HCT116 (cell line): ENCODE measurements at regions not wholly inside any gene's neighbourhood (a gene's known extent, or its start where the extent isn't known, plus 50 kb on each side); places are given as distances from the start of the nearest gene placed in this dataset.

Source experiments
- ATAC-seq: fragments of 200-7000 bp; cut with Tn5 transposase; 2 replicates; pipeline ENCODE4 v1.9.1; 2020; ENCODE audit warnings: mild to moderate bottlenecking, moderate library complexity
- BruUV-seq: library from RNA; stranded (reverse); fragments of 400-500 nt; replicated peaks from 2 replicates; lab custom pipeline; 2021; lab: Mats Ljungman, UMichigan
- CTCF ChIA-PET: fragments of 300-600 bp; sonication (Branson Sonifier 250); formaldehyde crosslinking; loops from one replicate; lab custom pipeline; 2021; ENCODE audit warnings: antibody characterized with exemption; lab: Charles Lee
- POLR2A ChIA-PET: fragments of 300-600, 350-600 bp; sonication (Branson Sonifier 250); formaldehyde crosslinking; loops from one replicate; lab custom pipeline; 2021; ENCODE audit warnings: antibody characterized with exemption; lab: Charles Lee
- RAD21 ChIA-PET, 2 experiments: fragments of 300-600 bp; sonication (Branson Sonifier 250); formaldehyde crosslinking; loops; one replicate each; lab custom pipeline; 2023; ENCODE audit warnings: low total read pairs in 2 of 2; ENCODE audit not compliant: uncharacterized antibody in 2 of 2, unreplicated experiment in 2 of 2, low non-redundant PET in 1 of 2; lab: Charles Lee
- DNase-seq: peaks from one replicate; pipeline ENCODE4 v3.0.0-alpha.2; 2010; ENCODE audit warnings: low read depth, low spot score
- H2AFZ ChIP-seq: fragments of 200-600 bp; shearing (Covaris generic), sonication (generic); 2 replicates; pipeline ENCODE4 v1.6.1; 2017; ENCODE audit warnings: low read depth, mixed run types, mixed read lengths, antibody characterized with exemption, low read length; ENCODE audit not compliant: poor library complexity, severe bottlenecking
- H3K27ac ChIP-seq: 2 replicates; pipeline ENCODE4 v1.5.1; 2012; ENCODE audit warnings: low read depth, low read length
- H3K27me3 ChIP-seq: fragments of 200-600 bp; sonication (generic); 2 replicates; pipeline ENCODE4 v1.6.1; 2016; ENCODE audit warnings: mixed run types, low read length, mixed read lengths; ENCODE audit not compliant: insufficient read depth
- H3K36me3 ChIP-seq, 2 experiments: fragments of 200-500 bp in 1 of 2; fragments of 200-600 bp in 1 of 2; sonication (Bioruptor generic) in 1 of 2; sonication (generic) in 1 of 2; 2 replicates each; pipeline versions ENCODE4 v1.5.1 to v1.6.1; 2014 to 2016; ENCODE audit warnings: low read length in 2 of 2, inconsistent platforms in 1 of 2, mixed read lengths in 1 of 2, mixed run types in 1 of 2; ENCODE audit not compliant: insufficient read depth in 2 of 2, control insufficient read depth in 1 of 2
- H3K4me1 ChIP-seq, 2 experiments: fragments of 200-600 bp in 1 of 2; sonication (generic) in 1 of 2; 2 replicates each; pipeline versions ENCODE4 v1.5.1 to v1.6.1; 2012 to 2017; ENCODE audit warnings: low read length in 2 of 2, inconsistent platforms in 1 of 2, mild to moderate bottlenecking in 1 of 2, mixed read lengths in 1 of 2, mixed run types in 1 of 2, moderate library complexity in 1 of 2; ENCODE audit not compliant: insufficient read depth in 2 of 2, control insufficient read depth in 1 of 2
- H3K4me2 ChIP-seq: fragments of 200-600 bp; sonication (generic); 2 replicates; pipeline ENCODE4 v1.6.1; 2017; ENCODE audit warnings: mixed run types, low read length, mixed read lengths
- H3K4me3 ChIP-seq, 2 experiments: fragments of 200-600 bp in 1 of 2; sonication (generic) in 1 of 2; replicated peaks in 1 of 2; 2 replicates each; pipeline ENCODE4 v1.5.1; 2011 to 2016; ENCODE audit warnings: low read length in 2 of 2, control low read depth in 1 of 2, low read depth in 1 of 2, mild to moderate bottlenecking in 1 of 2, mixed read lengths in 1 of 2, mixed run types in 1 of 2
- H3K79me2 ChIP-seq: fragments of 200-600 bp; sonication (generic); 2 replicates; pipeline ENCODE4 v1.6.1; 2017; ENCODE audit warnings: mild to moderate bottlenecking, mixed run types, low read length, moderate library complexity, mixed read lengths; ENCODE audit not compliant: insufficient read depth
- H3K9ac ChIP-seq: fragments of 200-600 bp; sonication (generic); 2 replicates; pipeline ENCODE4 v1.6.1; 2016; ENCODE audit warnings: low read length, mixed read lengths
- H3K9me2 ChIP-seq: fragments of 200-600 bp; sonication (generic), shearing (Covaris generic); 2 replicates; pipeline ENCODE4 v1.6.1; 2017; ENCODE audit warnings: mixed run types, mild to moderate bottlenecking, moderate library complexity; ENCODE audit not compliant: insufficient read depth
- H3K9me3 ChIP-seq, 2 experiments: fragments of 200-500 bp in 1 of 2; fragments of 200-600 bp in 1 of 2; sonication (Bioruptor generic) in 1 of 2; sonication (generic) in 1 of 2; 2 replicates each; pipeline ENCODE4 v1.6.1; 2014 to 2017; ENCODE audit warnings: low read length in 2 of 2, mixed read lengths in 2 of 2, inconsistent platforms in 1 of 2, low read depth in 1 of 2, mild to moderate bottlenecking in 1 of 2, mixed run types in 1 of 2, moderate library complexity in 1 of 2; ENCODE audit not compliant: control insufficient read depth in 1 of 2, insufficient read depth in 1 of 2
- H4K20me1 ChIP-seq: fragments of 200-600 bp; sonication (generic), shearing (Covaris generic); 2 replicates; pipeline ENCODE4 v1.6.1; 2017; ENCODE audit warnings: mixed run types, mild to moderate bottlenecking, moderate library complexity; ENCODE audit not compliant: insufficient read depth
- CBX3 ChIP-seq: IDR thresholded peaks from 2 replicates; pipeline ENCODE4 v1.6.1; 2012; ENCODE audit warnings: low read depth
- CEBPB ChIP-seq: IDR thresholded peaks from 2 replicates; pipeline ENCODE4 v1.6.1; 2012; ENCODE audit warnings: low read depth
- EGR1 ChIP-seq: IDR thresholded peaks from 2 replicates; pipeline ENCODE4 v1.6.1; 2012; ENCODE audit warnings: low read depth
- ELF1 ChIP-seq: IDR thresholded peaks from 2 replicates; pipeline ENCODE4 v1.6.1; 2012; ENCODE audit warnings: low read depth, borderline replicate concordance
- EZH2 ChIP-seq: fragments of 200-600 bp; sonication (generic); IDR thresholded peaks from 2 replicates; pipeline ENCODE4 v1.6.1; 2017; ENCODE audit warnings: antibody characterized with exemption, mixed run types
- POLR2AphosphoS5 ChIP-seq: IDR thresholded peaks from 2 replicates; pipeline ENCODE4 v1.6.1; 2011; ENCODE audit warnings: mild to moderate bottlenecking, low read depth, low read length, moderate library complexity
- SIN3A ChIP-seq: IDR thresholded peaks from 2 replicates; pipeline ENCODE4 v1.6.1; 2012; ENCODE audit warnings: low read depth
- SP1 ChIP-seq: IDR thresholded peaks from 2 replicates; pipeline ENCODE4 v1.6.1; 2012; ENCODE audit warnings: low read depth
- YY1 ChIP-seq: IDR thresholded peaks from 2 replicates; pipeline ENCODE4 v1.6.1; 2011; ENCODE audit warnings: low read length, low read depth, moderate library complexity, mild to moderate bottlenecking; ENCODE audit not compliant: insufficient replicate concordance; ENCODE audit errors: extremely low read depth
- ZNF274 ChIP-seq: fragments of 200-500 bp; sonication (Bioruptor generic); IDR thresholded peaks from 2 replicates; pipeline ENCODE4 v1.6.1; 2014; ENCODE audit warnings: mild to moderate bottlenecking, low read depth, low read length, inconsistent platforms
- intact Hi-C: fragments of 100-400 bp; cut with micrococcal nuclease; formaldehyde crosslinking; loops from 2 replicates; pipeline ENCODE4 v1.10.0; 2022
- TF ChIP-seq, protein P1 (sequence below): IDR thresholded peaks from 2 replicates; pipeline ENCODE4 v1.6.1; 2012
- TF ChIP-seq, protein P2 (sequence below): IDR thresholded peaks from 2 replicates; pipeline ENCODE4 v1.6.1; 2012; ENCODE audit warnings: low read depth

GRCh38 chr10:65618126-65618525 lies 1307.7 kb upstream of the LRRTM3 start:
- Histone ChIP-seq H3K9me3 (0 out of 4 replicates have a peak, but pooled peaks cover 0 to 4% of the 10 kb centered on the region in 2 experiments), H3K4me2 (no peak overlapping the region), H2AFZ (no peak overlapping the region), H3K27me3 (no peaks in the 10 kb centered on the region), H3K4me3 (no peak overlapping the region), H3K27ac (no peak overlapping the region), H4K20me1 (no peaks in the 10 kb centered on the region), H3K36me3 (peaks cover 0 to 7% of the 10 kb centered on the region in 2 experiments; a peak in 1 of 4 replicates), H3K9me2 (no peaks in the 10 kb centered on the region), H3K9ac (no peak overlapping the region), H3K4me1 (no peaks in the 10 kb centered on the region), H3K79me2 (no peaks in the 10 kb centered on the region)
- POLR2A ChIA-PET, result no interaction called here
- TF ChIP-seq EZH2 (no peak), YY1 (no peak), POLR2AphosphoS5 (no peak), ZNF274 (no peak), CEBPB (no peak), SIN3A (no peak), EGR1 (no peak), ELF1 (no peak), CBX3 (no peak), SP1 (no peak)
- TF ChIP-seq, protein P1, sequence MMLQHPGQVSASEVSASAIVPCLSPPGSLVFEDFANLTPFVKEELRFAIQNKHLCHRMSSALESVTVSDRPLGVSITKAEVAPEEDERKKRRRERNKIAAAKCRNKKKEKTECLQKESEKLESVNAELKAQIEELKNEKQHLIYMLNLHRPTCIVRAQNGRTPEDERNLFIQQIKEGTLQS, result no peak
- TF ChIP-seq, protein P2, sequence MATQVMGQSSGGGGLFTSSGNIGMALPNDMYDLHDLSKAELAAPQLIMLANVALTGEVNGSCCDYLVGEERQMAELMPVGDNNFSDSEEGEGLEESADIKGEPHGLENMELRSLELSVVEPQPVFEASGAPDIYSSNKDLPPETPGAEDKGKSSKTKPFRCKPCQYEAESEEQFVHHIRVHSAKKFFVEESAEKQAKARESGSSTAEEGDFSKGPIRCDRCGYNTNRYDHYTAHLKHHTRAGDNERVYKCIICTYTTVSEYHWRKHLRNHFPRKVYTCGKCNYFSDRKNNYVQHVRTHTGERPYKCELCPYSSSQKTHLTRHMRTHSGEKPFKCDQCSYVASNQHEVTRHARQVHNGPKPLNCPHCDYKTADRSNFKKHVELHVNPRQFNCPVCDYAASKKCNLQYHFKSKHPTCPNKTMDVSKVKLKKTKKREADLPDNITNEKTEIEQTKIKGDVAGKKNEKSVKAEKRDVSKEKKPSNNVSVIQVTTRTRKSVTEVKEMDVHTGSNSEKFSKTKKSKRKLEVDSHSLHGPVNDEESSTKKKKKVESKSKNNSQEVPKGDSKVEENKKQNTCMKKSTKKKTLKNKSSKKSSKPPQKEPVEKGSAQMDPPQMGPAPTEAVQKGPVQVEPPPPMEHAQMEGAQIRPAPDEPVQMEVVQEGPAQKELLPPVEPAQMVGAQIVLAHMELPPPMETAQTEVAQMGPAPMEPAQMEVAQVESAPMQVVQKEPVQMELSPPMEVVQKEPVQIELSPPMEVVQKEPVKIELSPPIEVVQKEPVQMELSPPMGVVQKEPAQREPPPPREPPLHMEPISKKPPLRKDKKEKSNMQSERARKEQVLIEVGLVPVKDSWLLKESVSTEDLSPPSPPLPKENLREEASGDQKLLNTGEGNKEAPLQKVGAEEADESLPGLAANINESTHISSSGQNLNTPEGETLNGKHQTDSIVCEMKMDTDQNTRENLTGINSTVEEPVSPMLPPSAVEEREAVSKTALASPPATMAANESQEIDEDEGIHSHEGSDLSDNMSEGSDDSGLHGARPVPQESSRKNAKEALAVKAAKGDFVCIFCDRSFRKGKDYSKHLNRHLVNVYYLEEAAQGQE, result no peak
- RAD21 ChIA-PET, result no interaction called here
- CTCF ChIA-PET, result no interaction called here
- intact Hi-C loops, result no loop called here
- ATAC-seq (no peak), DNase-seq (no peak)
- BruUV-seq, result no TSS peak
